Renal cortical epithelial cell (primary cell): ENCODE measurements at regions not wholly inside any gene's neighbourhood (a gene's known extent, or its start where the extent isn't known, plus 50 kb on each side); places are given as distances from the start of the nearest gene placed in this dataset.

Experiments
- DNase-seq: peaks from one replicate; pipeline ENCODE4 v3.0.0-alpha.2; 2011; ENCODE audit warnings: low read depth

GRCh38 chr2:204477358-204477950, 67.8 kb upstream of the PARD3B start:
- DNase-seq, result peak; percentile 13

- peak; percentile 75 for DNase-seq
These were observed 65.7 kb upstream of the PARD3B start for GRCh38 chr2:204479557-204479956.

- DNase-seq, result no peak
These were observed 64.6 kb upstream of the PARD3B start for GRCh38 chr2:204480676-204481075.

GRCh38 chr2:204483608-204484081, 61.6 kb upstream of the PARD3B start:
- DNase-seq, result peak; percentile 77

- no peak for DNase-seq
These were observed 59.0 kb upstream of the PARD3B start for GRCh38 chr2:204486321-204486720.

- no peak for DNase-seq
These were observed 58.5 kb upstream of the PARD3B start for GRCh38 chr2:204486805-204487204.

- DNase-seq, result peak; percentile 14
These were observed 57.6 kb upstream of the PARD3B start for GRCh38 chr2:204487447-204488229.

- peak; percentile 92 for DNase-seq
These were observed 53.7 kb upstream of the PARD3B start for GRCh38 chr2:204491528-204491927.

GRCh38 chr2:204492417-204492816, 52.9 kb upstream of the PARD3B start:
- peak; percentile 74 for DNase-seq

- no peak for DNase-seq
These were observed 50.6 kb upstream of the PARD3B start for GRCh38 chr2:204494681-204495080.

- DNase-seq, result no peak
These were observed 49.9 kb upstream of the PARD3B start for GRCh38 chr2:204495381-204495780.
